PC-9 (cell line): ENCODE measurements at regions not wholly inside any gene's neighbourhood (a gene's known extent, or its start where the extent isn't known, plus 50 kb on each side); places are given as distances from the start of the nearest gene placed in this dataset.
"Not testable (repeated sequence)": the region's sequence is repeated elsewhere in the genome, so short reads cannot be mapped to it uniquely, and the experiment has no call there.

ENCODE experiments used
- BruUV-seq: library from RNA; stranded (reverse); fragments of 400-500 nt; replicated peaks from 2 replicates; lab custom pipeline; 2021; lab: Mats Ljungman, UMichigan
- CTCF ChIA-PET: fragments of 300-600 bp; sonication (Branson Sonifier 250); formaldehyde crosslinking; loops from one replicate; lab custom pipeline; 2022; ENCODE audit warnings: antibody characterized with exemption; lab: Charles Lee
- POLR2A ChIA-PET: fragments of 300-600 bp; sonication (Branson Sonifier 250); formaldehyde crosslinking; loops from one replicate; lab custom pipeline; 2022; ENCODE audit warnings: antibody characterized with exemption; ENCODE audit not compliant: unreplicated experiment; lab: Charles Lee
- DNase-seq, 2 experiments: peaks; one replicate each; pipeline versions ENCODE4 v3.0.0 to v3.0.0-alpha.2; 2015 to 2022; ENCODE audit warnings: mixed read lengths in 1 of 2
- H2AFZ ChIP-seq: fragments of 200-600 bp; sonication (generic); 2 replicates; pipeline ENCODE4 v1.8.1; 2017; ENCODE audit warnings: antibody characterized with exemption
- H3F3A ChIP-seq: fragments of 200-600 bp; sonication (generic); 2 replicates; pipeline ENCODE4 v1.8.1; 2017; ENCODE audit warnings: antibody characterized with exemption, mild to moderate bottlenecking, low read depth; ENCODE audit not compliant: insufficient read depth
- H3K27ac ChIP-seq: fragments of 200-600 bp; sonication (generic); 2 replicates; pipeline ENCODE4 v1.6.1; 2016; ENCODE audit warnings: mixed run types
- H3K27me3 ChIP-seq: fragments of 200-600 bp; sonication (generic); 2 replicates; pipeline ENCODE4 v1.6.1; 2016; ENCODE audit warnings: low read depth, mixed run types; ENCODE audit not compliant: insufficient read depth
- H3K36me3 ChIP-seq: fragments of 200-600 bp; sonication (generic); 2 replicates; pipeline ENCODE4 v1.6.1; 2016; ENCODE audit warnings: low read depth, mixed run types
- H3K4me1 ChIP-seq: fragments of 200-600 bp; sonication (generic); replicated peaks from 2 replicates; pipeline ENCODE4 v1.6.1; 2016; ENCODE audit warnings: mixed run types; ENCODE audit not compliant: insufficient read depth
- H3K4me2 ChIP-seq: fragments of 200-600 bp; sonication (generic); 2 replicates; pipeline ENCODE4 v1.6.1; 2017; ENCODE audit warnings: mixed run types
- H3K4me3 ChIP-seq: fragments of 200-600 bp; sonication (generic); 2 replicates; pipeline ENCODE4 v1.6.1; 2016; ENCODE audit warnings: mixed run types
- H3K79me2 ChIP-seq: fragments of 200-600 bp; sonication (generic); 2 replicates; pipeline ENCODE4 v1.6.1; 2017; ENCODE audit warnings: low read depth, mixed run types
- H3K9me2 ChIP-seq: fragments of 200-600 bp; sonication (generic); 2 replicates; pipeline ENCODE4 v1.8.1; 2017; ENCODE audit warnings: mild to moderate bottlenecking; ENCODE audit not compliant: insufficient read depth
- H3K9me3 ChIP-seq: fragments of 200-600 bp; sonication (generic); 2 replicates; pipeline ENCODE4 v1.8.1; 2016; ENCODE audit warnings: low read depth; ENCODE audit not compliant: insufficient read depth
- H4K20me1 ChIP-seq: fragments of 200-600 bp; sonication (generic); 2 replicates; pipeline ENCODE4 v1.8.1; 2017; ENCODE audit not compliant: insufficient read depth
- EZH2 ChIP-seq: fragments of 200-600 bp; sonication (generic); IDR thresholded peaks from 2 replicates; pipeline ENCODE4 v1.8.0; 2017; ENCODE audit warnings: antibody characterized with exemption, low read depth
- intact Hi-C: fragments of 100-400 bp; cut with micrococcal nuclease; formaldehyde crosslinking; loops from one replicate; pipeline ENCODE4 v1.10.0; 2022; ENCODE audit not compliant: unreplicated experiment
- TF ChIP-seq, protein P1 (sequence below): fragments of 200-600 bp; sonication (generic); conservative IDR thresholded peaks from 2 replicates; pipeline ENCODE4 v1.6.1; 2017; ENCODE audit warnings: mixed run types, antibody characterized with exemption, mild to moderate bottlenecking, moderate library complexity

DNA sequence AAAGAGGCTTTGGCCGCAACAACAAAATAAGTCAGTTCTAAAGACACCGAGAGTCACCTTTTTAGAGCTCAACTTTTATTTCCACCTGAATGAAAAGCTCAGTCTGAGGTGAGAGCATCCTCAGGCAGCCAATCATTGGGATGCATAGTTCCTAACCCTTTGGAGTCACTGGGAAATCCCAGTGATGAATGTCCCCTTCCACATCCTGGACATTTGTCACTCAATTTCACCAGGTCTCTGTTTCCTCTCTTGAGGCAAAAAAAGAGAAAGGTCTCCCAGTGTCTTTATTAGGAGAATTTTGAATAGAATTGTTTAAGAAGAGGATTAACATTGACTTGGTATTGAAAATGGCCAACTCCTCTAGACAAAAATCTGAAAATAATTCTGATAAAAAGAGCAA lies 137.5 kb upstream of the SPRED1 start:
- BruUV-seq, result no TSS peak
- intact Hi-C loops, result no loop called here
- H3K9me3 ChIP-seq, result 0 out of 2 replicates have a peak, but pooled peaks cover 5% of the 10 kb centered on the region
- ChIA-PET POLR2A (no interaction called here), CTCF (no interaction called here)
- H3K4me2 ChIP-seq, result no peak overlapping the region
- H3K4me3 ChIP-seq, result no peak overlapping the region
- no peaks in the 10 kb centered on the region for H3K27me3 ChIP-seq
- no peaks in the 10 kb centered on the region for H3K9me2 ChIP-seq
- no peak overlapping the region for H2AFZ ChIP-seq
- H3K4me1 ChIP-seq, result no peaks in the 10 kb centered on the region
- no peak for TF ChIP-seq EZH2
- TF ChIP-seq, protein P1, sequence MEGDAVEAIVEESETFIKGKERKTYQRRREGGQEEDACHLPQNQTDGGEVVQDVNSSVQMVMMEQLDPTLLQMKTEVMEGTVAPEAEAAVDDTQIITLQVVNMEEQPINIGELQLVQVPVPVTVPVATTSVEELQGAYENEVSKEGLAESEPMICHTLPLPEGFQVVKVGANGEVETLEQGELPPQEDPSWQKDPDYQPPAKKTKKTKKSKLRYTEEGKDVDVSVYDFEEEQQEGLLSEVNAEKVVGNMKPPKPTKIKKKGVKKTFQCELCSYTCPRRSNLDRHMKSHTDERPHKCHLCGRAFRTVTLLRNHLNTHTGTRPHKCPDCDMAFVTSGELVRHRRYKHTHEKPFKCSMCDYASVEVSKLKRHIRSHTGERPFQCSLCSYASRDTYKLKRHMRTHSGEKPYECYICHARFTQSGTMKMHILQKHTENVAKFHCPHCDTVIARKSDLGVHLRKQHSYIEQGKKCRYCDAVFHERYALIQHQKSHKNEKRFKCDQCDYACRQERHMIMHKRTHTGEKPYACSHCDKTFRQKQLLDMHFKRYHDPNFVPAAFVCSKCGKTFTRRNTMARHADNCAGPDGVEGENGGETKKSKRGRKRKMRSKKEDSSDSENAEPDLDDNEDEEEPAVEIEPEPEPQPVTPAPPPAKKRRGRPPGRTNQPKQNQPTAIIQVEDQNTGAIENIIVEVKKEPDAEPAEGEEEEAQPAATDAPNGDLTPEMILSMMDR, result no peak
- no peaks in the 10 kb centered on the region for H3F3A ChIP-seq
- no peak overlapping the region for H3K27ac ChIP-seq
- H4K20me1 ChIP-seq, result no peaks in the 10 kb centered on the region
- no peak for DNase-seq
- H3K36me3 ChIP-seq, result no peaks in the 10 kb centered on the region
- H3K79me2 ChIP-seq, result no peaks in the 10 kb centered on the region

DNA sequence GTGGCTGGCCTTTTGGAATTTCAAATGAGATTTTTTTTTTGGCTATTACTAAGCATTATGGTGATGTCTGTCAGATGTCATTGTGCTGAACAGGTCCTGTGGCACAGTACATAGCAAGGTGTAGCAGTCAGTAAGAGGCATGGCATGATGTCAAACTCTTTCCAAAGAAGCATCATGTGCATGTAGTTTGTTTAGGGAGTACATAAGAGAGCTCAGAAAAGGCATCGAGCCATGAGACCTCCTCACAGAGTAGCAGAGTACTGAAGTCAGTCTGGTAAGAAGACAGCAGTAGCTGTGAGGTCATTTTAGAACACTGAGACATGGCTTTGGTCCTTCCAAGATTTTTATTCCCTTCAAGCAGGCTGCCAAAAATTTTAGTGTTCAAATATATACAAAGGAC lies 134.9 kb upstream of the SPRED1 start:
- no peaks in the 10 kb centered on the region for H3K36me3 ChIP-seq
- H3K27ac ChIP-seq, result no peak overlapping the region
- intact Hi-C loops, result no loop called here
- no peaks in the 10 kb centered on the region for H3K4me1 ChIP-seq
- TF ChIP-seq EZH2, result no peak
- no peaks in the 10 kb centered on the region for H3K79me2 ChIP-seq
- no TSS peak for BruUV-seq
- DNase-seq, result no peak
- CTCF ChIA-PET, result no interaction called here
- no peaks in the 10 kb centered on the region for H3K9me2 ChIP-seq
- H3K9me3 ChIP-seq, result 0 out of 2 replicates have a peak, but pooled peaks cover 5% of the 10 kb centered on the region
- H2AFZ ChIP-seq, result no peak overlapping the region
- no peaks in the 10 kb centered on the region for H3F3A ChIP-seq
- no peaks in the 10 kb centered on the region for H4K20me1 ChIP-seq
- H3K4me2 ChIP-seq, result no peak overlapping the region
- H3K4me3 ChIP-seq, result no peak overlapping the region
- H3K27me3 ChIP-seq, result no peaks in the 10 kb centered on the region
- POLR2A ChIA-PET, result no interaction called here

DNA sequence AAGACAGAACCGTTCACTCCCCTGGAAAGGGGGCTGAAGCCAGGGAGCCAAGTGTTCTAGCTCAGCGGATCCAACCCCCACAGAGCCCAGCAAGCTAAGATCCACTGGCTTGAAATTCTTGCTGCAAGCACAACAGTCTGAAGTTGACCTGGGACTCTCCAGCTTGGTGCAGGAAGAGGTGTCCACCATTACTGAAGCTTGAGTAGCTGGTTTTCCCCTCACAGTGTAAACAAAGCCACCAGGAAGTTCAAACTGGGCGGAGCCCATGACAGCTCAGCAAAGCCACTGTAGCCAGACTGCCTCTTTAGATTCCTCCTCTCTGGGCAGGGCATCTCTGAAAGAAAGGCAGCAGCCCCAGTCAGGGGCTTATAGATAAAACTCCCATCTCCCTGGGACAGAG lies 132.8 kb upstream of the SPRED1 start:
- H3K79me2 ChIP-seq, H3K4me1 ChIP-seq, H3K4me3 ChIP-seq, H3K36me3 ChIP-seq, BruUV-seq, CTCF ChIA-PET, POLR2A ChIA-PET, H3K27ac ChIP-seq, H3F3A ChIP-seq, H3K9me3 ChIP-seq, H3K4me2 ChIP-seq, H3K9me2 ChIP-seq, H3K27me3 ChIP-seq, H2AFZ ChIP-seq, H4K20me1 ChIP-seq, intact Hi-C loops: not testable (repeated sequence)
- peak; percentile 33 to 40 for DNase-seq

DNA sequence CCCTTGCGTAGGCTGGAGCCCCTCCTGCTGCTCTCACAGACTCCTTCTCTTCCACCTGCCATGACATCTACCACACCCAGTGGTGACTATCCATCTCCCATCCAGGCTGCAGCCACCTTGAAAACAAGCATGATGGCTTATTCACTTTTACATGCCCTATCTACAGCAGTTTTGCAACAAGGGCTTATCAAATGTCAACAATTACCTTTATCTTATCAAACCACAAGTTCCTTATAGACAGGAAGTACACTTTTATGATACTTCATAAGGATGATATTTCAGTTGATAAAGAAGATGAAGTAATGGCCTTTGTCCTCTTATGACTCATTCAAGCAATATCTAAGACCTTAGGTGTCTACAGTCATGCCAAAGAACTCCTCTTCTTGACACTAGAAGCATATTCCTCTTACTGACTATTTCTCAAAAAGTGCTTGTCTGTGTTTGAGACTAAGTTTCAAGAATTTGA lies 125.3 kb upstream of the SPRED1 start:
- H3K9me2 ChIP-seq, result no peaks in the 10 kb centered on the region
- no peaks in the 10 kb centered on the region for H3K9me3 ChIP-seq
- intact Hi-C loops, result no loop called here
- H3K4me2 ChIP-seq, result no peak overlapping the region
- H3K36me3 ChIP-seq, result no peaks in the 10 kb centered on the region
- peaks cover 14% of the 10 kb centered on the region for H3F3A ChIP-seq
- H4K20me1 ChIP-seq, result no peaks in the 10 kb centered on the region
- TF ChIP-seq, protein P1, result no peak
- no peak for TF ChIP-seq EZH2
- no TSS peak for BruUV-seq
- POLR2A ChIA-PET, result no interaction called here
- no peak overlapping the region for H2AFZ ChIP-seq
- CTCF ChIA-PET, result no interaction called here
- peaks cover 24% of the 10 kb centered on the region for H3K4me1 ChIP-seq
- H3K79me2 ChIP-seq, result no peaks in the 10 kb centered on the region
- H3K4me3 ChIP-seq, result no peak overlapping the region
- H3K27me3 ChIP-seq, result no peaks in the 10 kb centered on the region
- DNase-seq, result peak in 1 of 2 experiments; percentile 82
- H3K27ac ChIP-seq, result no peak overlapping the region
